ENCODE measurements at regions not wholly inside any gene's neighbourhood (a gene's known extent, or its start where the extent isn't known, plus 50 kb on each side); places are given as distances from the start of the nearest gene placed in this dataset.

DNA sequence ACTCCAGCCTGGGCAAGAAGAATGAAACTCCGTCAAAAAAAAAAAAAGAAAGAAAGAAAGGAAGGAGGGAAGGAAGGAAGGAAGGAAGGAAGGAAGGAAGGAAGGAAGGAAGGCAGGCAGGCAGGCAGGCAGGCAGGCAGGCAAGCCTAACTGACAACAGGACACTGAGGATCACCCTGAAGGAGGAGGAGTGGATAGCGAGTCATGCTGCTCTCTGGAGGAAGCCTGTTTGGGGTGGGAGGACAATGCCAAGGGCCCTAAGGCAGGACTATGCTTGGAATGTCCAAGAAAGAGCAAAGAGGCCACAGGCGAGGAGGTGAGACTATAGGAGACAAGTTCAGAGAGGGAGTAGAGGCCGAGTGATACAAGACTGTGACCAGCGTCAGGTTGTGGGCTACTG is 107.0 kb upstream of the PARD3 start:
- no peak overlapping the region for H3K27ac Mint-ChIP-seq
- ATAC-seq (no peak), DNase-seq (no peak)
- intact Hi-C loops (cut with micrococcal nuclease), result no loop called here
- Histone ChIP-seq H3K4me3 (ENCODE audit: low read length) (no peak overlapping the region), H3K9me3 (ENCODE audit: control insufficient read depth, insufficient read depth, low read length) (no peaks in the 10 kb centered on the region), H3K36me3 (ENCODE audit: control insufficient read depth, insufficient read depth, low read length) (no peaks in the 10 kb centered on the region), H3K4me1 (ENCODE audit: control insufficient read depth, insufficient read depth, low read length) (no peaks in the 10 kb centered on the region), H3K27me3 (ENCODE audit: control insufficient read depth, insufficient read depth, low read length) (no peaks in the 10 kb centered on the region), H3K27ac (ENCODE audit: low read length) (no peak overlapping the region)
- H3K27me3 Mint-ChIP-seq (ENCODE audit: low read depth in 2 of 2), result no peaks in the 10 kb centered on the region
- H3K9me3 Mint-ChIP-seq, result peaks cover 3% of the 10 kb centered on the region in 2 donors
- H3K36me3 Mint-ChIP-seq, result peaks cover 7% of the 10 kb centered on the region
- 80% methylated on average over 5 of the region's 5 CpGs for WGBS (ENCODE audit: insufficient coverage)
- no peaks in the 10 kb centered on the region for H3K4me1 Mint-ChIP-seq
- no peak overlapping the region for H3K4me3 Mint-ChIP-seq
- TF ChIP-seq, protein P1, sequence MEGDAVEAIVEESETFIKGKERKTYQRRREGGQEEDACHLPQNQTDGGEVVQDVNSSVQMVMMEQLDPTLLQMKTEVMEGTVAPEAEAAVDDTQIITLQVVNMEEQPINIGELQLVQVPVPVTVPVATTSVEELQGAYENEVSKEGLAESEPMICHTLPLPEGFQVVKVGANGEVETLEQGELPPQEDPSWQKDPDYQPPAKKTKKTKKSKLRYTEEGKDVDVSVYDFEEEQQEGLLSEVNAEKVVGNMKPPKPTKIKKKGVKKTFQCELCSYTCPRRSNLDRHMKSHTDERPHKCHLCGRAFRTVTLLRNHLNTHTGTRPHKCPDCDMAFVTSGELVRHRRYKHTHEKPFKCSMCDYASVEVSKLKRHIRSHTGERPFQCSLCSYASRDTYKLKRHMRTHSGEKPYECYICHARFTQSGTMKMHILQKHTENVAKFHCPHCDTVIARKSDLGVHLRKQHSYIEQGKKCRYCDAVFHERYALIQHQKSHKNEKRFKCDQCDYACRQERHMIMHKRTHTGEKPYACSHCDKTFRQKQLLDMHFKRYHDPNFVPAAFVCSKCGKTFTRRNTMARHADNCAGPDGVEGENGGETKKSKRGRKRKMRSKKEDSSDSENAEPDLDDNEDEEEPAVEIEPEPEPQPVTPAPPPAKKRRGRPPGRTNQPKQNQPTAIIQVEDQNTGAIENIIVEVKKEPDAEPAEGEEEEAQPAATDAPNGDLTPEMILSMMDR (IDR thresholded peaks at IDR 0.05), result no peak

- no CpG with 5 or more reads among the region's 1 CpG for whole genome bisulfite sequencing (ENCODE audit: insufficient coverage)
- no peak overlapping the region for H3K4me3 Mint-ChIP-seq
- intact Hi-C loops (cut with micrococcal nuclease), result no loop called here
- H3K36me3 Mint-ChIP-seq, result peaks cover 7% of the 10 kb centered on the region
- H3K4me3 ChIP-seq (ENCODE audit: low read length), result no peak overlapping the region
- no peak overlapping the region for H3K27ac Mint-ChIP-seq
- H3K36me3 ChIP-seq (ENCODE audit: control insufficient read depth, insufficient read depth, low read length), result no peaks in the 10 kb centered on the region
- no peaks in the 10 kb centered on the region for H3K4me1 Mint-ChIP-seq
- ATAC-seq, result no peak
- H3K9me3 Mint-ChIP-seq, result peaks cover 3% of the 10 kb centered on the region in 2 donors
- H3K27ac ChIP-seq (ENCODE audit: low read length), result no peak overlapping the region
- no peaks in the 10 kb centered on the region for H3K27me3 ChIP-seq (ENCODE audit: control insufficient read depth, insufficient read depth, low read length)
- H3K4me1 ChIP-seq (ENCODE audit: control insufficient read depth, insufficient read depth, low read length), result no peaks in the 10 kb centered on the region
- TF ChIP-seq, protein P1 (IDR thresholded peaks at IDR 0.05), result no peak
- no peak for DNase-seq
- no peaks in the 10 kb centered on the region for H3K27me3 Mint-ChIP-seq (ENCODE audit: low read depth in 2 of 2)
- H3K9me3 ChIP-seq (ENCODE audit: control insufficient read depth, insufficient read depth, low read length), result no peaks in the 10 kb centered on the region
Measured at GRCh38 chr10:34920578-34920977, 105.5 kb upstream of the PARD3 start.

DNA sequence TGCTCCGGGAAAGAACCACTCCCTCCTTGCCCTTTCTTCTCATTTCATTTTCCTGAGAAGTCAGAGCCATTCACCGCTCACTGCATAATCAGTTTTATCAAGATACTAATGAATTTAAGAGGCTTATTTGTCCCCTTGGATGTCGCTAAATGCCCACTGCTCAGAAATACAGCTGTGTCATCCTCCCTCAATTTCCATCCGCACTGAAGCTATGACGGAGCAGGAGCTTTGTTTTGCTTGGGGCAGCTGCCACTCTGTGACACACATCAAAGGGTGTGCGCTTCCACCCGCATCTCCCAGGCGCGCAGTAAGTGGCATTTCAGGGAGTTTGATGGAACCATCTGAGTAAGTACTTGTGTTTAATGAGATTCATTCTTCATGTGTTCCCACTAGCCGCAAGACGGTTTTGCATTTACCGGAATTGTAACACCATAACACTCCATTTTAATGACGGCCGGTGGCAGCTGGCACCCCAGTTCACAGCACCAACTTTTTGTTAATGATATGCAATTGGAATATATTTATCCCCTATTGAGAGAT is 103.8 kb upstream of the PARD3 start:
- no peak overlapping the region for H3K27ac Mint-ChIP-seq
- H3K27ac ChIP-seq (ENCODE audit: low read length), result no peak overlapping the region
- 83% methylated on average over 11 of the region's 14 CpGs for WGBS (ENCODE audit: insufficient coverage)
- no peaks in the 10 kb centered on the region for H3K27me3 ChIP-seq (ENCODE audit: control insufficient read depth, insufficient read depth, low read length)
- no peaks in the 10 kb centered on the region for H3K36me3 Mint-ChIP-seq
- H3K9me3 ChIP-seq (ENCODE audit: control insufficient read depth, insufficient read depth, low read length), result no peaks in the 10 kb centered on the region
- TF ChIP-seq, protein P1 (IDR thresholded peaks at IDR 0.05), result no peak
- H3K4me3 Mint-ChIP-seq, result no peak overlapping the region
- no peaks in the 10 kb centered on the region for H3K36me3 ChIP-seq (ENCODE audit: control insufficient read depth, insufficient read depth, low read length)
- no peaks in the 10 kb centered on the region for H3K4me1 ChIP-seq (ENCODE audit: control insufficient read depth, insufficient read depth, low read length)
- no peaks in the 10 kb centered on the region for H3K4me1 Mint-ChIP-seq
- intact Hi-C loops (cut with micrococcal nuclease), result no loop called here
- ATAC-seq (no peak), DNase-seq (no peak)
- H3K4me3 ChIP-seq (ENCODE audit: low read length), result no peak overlapping the region
- H3K27me3 Mint-ChIP-seq (ENCODE audit: low read depth in 2 of 2), result no peaks in the 10 kb centered on the region
- H3K9me3 Mint-ChIP-seq, result no peaks in the 10 kb centered on the region

DNA sequence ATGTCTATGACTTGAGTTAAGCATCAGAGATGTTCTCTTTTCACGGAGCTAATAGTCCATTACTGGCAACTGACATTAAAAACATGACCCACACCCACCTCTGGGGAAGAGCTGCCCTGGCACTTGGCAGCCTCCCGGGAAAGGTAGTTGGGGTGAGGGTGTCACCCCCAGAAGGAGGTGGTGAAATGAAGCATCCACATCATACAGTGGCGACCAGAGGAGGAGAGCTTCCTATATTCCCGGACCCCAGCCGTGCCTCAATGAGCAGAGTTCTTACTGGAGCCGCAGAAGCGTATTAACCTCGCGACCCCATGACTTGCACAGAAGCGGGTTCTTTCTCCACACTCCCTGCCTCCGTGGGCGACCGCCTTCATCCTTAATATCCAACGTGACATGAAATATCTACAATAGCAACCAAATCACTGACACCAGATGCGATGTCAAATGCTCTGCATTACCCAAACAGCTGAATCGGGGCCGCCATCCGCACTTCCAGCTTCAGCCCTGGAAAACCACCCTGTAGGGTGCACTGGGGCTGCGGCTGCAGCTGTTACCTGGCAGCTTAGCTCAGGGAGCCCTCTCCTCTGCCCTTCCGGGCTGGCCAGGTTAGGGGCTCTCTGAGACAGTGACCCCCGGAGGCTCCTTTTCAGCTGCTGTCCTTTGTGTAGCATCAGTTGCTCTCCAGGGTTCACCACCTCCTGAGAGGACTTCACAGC is 103.1 kb upstream of the PARD3 start:
- 83% methylated on average over 21 of the region's 21 CpGs for WGBS (ENCODE audit: insufficient coverage)
- H3K27ac Mint-ChIP-seq, result no peak overlapping the region
- H3K9me3 Mint-ChIP-seq, result no peaks in the 10 kb centered on the region
- no peaks in the 10 kb centered on the region for H3K4me1 Mint-ChIP-seq
- H3K36me3 Mint-ChIP-seq, result no peaks in the 10 kb centered on the region
- H3K4me3 Mint-ChIP-seq, result no peak overlapping the region
- DNase-seq (no peak), ATAC-seq (no peak)
- intact Hi-C loops (cut with micrococcal nuclease), result no loop called here
- TF ChIP-seq, protein P1 (IDR thresholded peaks at IDR 0.05), result no peak
- Histone ChIP-seq H3K27ac (ENCODE audit: low read length) (no peak overlapping the region), H3K36me3 (ENCODE audit: control insufficient read depth, insufficient read depth, low read length) (no peaks in the 10 kb centered on the region), H3K4me1 (ENCODE audit: control insufficient read depth, insufficient read depth, low read length) (no peaks in the 10 kb centered on the region), H3K9me3 (ENCODE audit: control insufficient read depth, insufficient read depth, low read length) (no peaks in the 10 kb centered on the region), H3K4me3 (ENCODE audit: low read length) (no peak overlapping the region), H3K27me3 (ENCODE audit: control insufficient read depth, insufficient read depth, low read length) (no peaks in the 10 kb centered on the region)
- no peaks in the 10 kb centered on the region for H3K27me3 Mint-ChIP-seq (ENCODE audit: low read depth in 2 of 2)
